ENCODE measurements at regions not wholly inside any gene's neighbourhood (a gene's known extent, or its start where the extent isn't known, plus 50 kb on each side); places are given as distances from the start of the nearest gene placed in this dataset.
"Not testable (repeated sequence)": the region's sequence is repeated elsewhere in the genome, so short reads cannot be mapped to it uniquely, and the experiment has no call there.

- not testable (repeated sequence) for H2BK12ac ChIP-seq (ENCODE audit: low read length in 2 of 2); H3K4me2 ChIP-seq (ENCODE audit: low read length, poor library complexity, severe bottlenecking); H3K14ac ChIP-seq (ENCODE audit: low read length in 2 of 2); H3K23ac ChIP-seq (ENCODE audit: low read length in 2 of 2); H4K8ac ChIP-seq (ENCODE audit: low read length); H3K27me3 ChIP-seq (ENCODE audit: control insufficient read depth in 1 of 2, insufficient read depth in 1 of 2, low read length in 2 of 2); H3K18ac ChIP-seq (ENCODE audit: low read depth in 1 of 2, low read length in 2 of 2); H4K91ac ChIP-seq (ENCODE audit: low read length); H3K4me3 ChIP-seq (ENCODE audit: insufficient read depth in 1 of 2, low read depth in 1 of 2, low read length in 2 of 2); H3K79me1 ChIP-seq (replicated peaks; ENCODE audit: low read length, poor library complexity, severe bottlenecking); H2BK15ac ChIP-seq (ENCODE audit: low read depth, poor library complexity, severe bottlenecking); DNase-seq; H2AK5ac ChIP-seq (ENCODE audit: low read length, severe bottlenecking); H3K9me3 ChIP-seq (ENCODE audit: control insufficient read depth, low read length); H3K9ac ChIP-seq (ENCODE audit: low read length); H3K4ac ChIP-seq (ENCODE audit: low read depth in 1 of 2, low read length in 2 of 2); H2BK120ac ChIP-seq (ENCODE audit: low read depth, low read length); H3K27ac ChIP-seq (ENCODE audit: low read length, poor library complexity, severe bottlenecking); H2BK5ac ChIP-seq (ENCODE audit: low read depth, low read length, poor library complexity, severe bottlenecking); H2AFZ ChIP-seq (ENCODE audit: low read depth, low read length); H3K36me3 ChIP-seq (ENCODE audit: control insufficient read depth in 1 of 2, insufficient read depth in 2 of 2, low read depth in 1 of 2, low read length in 2 of 2); H3K4me1 ChIP-seq (ENCODE audit: control insufficient read depth, insufficient read depth, low read depth, low read length)
- WGBS = 97% methylated on average over 4 of the region's 5 CpGs
Measured at GRCh38 chr6:142016666-142017065, 116.1 kb upstream of the GJE1 start.

DNA sequence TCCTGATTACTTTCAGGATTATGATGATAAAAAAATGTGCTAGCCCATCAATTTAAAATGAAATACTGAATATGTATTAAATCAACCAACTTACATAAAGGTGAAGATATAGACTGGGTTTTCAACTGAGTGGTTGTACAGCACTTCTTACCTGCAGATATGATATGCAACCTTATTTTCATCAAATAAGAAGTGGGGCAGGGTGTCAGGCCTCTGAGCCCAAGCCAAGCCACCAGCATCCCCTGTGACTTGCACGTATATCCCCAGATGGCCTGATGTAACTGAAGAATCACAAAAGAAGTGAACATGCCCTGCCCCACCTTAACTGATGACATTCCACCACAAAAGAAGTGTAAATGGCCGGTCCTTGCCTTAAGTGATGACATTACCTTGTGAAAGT lies 117.3 kb upstream of the GJE1 start:
- not testable (repeated sequence) for H3K4me1 ChIP-seq (ENCODE audit: control insufficient read depth, insufficient read depth, low read depth, low read length); H4K8ac ChIP-seq (ENCODE audit: low read length); H3K27me3 ChIP-seq (ENCODE audit: control insufficient read depth in 1 of 2, insufficient read depth in 1 of 2, low read length in 2 of 2); H3K23ac ChIP-seq (ENCODE audit: low read length in 2 of 2); H2AK5ac ChIP-seq (ENCODE audit: low read length, severe bottlenecking); DNase-seq; H3K4ac ChIP-seq (ENCODE audit: low read depth in 1 of 2, low read length in 2 of 2); H2BK15ac ChIP-seq (ENCODE audit: low read depth, poor library complexity, severe bottlenecking); H2AFZ ChIP-seq (ENCODE audit: low read depth, low read length); H3K4me3 ChIP-seq (ENCODE audit: insufficient read depth in 1 of 2, low read depth in 1 of 2, low read length in 2 of 2); H2BK12ac ChIP-seq (ENCODE audit: low read length in 2 of 2); H2BK120ac ChIP-seq (ENCODE audit: low read depth, low read length); H3K4me2 ChIP-seq (ENCODE audit: low read length, poor library complexity, severe bottlenecking); H4K91ac ChIP-seq (ENCODE audit: low read length); H2BK5ac ChIP-seq (ENCODE audit: low read depth, low read length, poor library complexity, severe bottlenecking); H3K14ac ChIP-seq (ENCODE audit: low read length in 2 of 2); H3K79me1 ChIP-seq (replicated peaks; ENCODE audit: low read length, poor library complexity, severe bottlenecking); H3K18ac ChIP-seq (ENCODE audit: low read depth in 1 of 2, low read length in 2 of 2); H3K9me3 ChIP-seq (ENCODE audit: control insufficient read depth, low read length); H3K36me3 ChIP-seq (ENCODE audit: control insufficient read depth in 1 of 2, insufficient read depth in 2 of 2, low read depth in 1 of 2, low read length in 2 of 2)
- Histone ChIP-seq H3K9ac (ENCODE audit: low read length) (peak overlapping the region; percentile 89), H3K27ac (ENCODE audit: low read length, poor library complexity, severe bottlenecking) (peak overlapping the region; percentile 10)
- WGBS = 42% methylated on average over 2 of the region's 2 CpGs

DNA sequence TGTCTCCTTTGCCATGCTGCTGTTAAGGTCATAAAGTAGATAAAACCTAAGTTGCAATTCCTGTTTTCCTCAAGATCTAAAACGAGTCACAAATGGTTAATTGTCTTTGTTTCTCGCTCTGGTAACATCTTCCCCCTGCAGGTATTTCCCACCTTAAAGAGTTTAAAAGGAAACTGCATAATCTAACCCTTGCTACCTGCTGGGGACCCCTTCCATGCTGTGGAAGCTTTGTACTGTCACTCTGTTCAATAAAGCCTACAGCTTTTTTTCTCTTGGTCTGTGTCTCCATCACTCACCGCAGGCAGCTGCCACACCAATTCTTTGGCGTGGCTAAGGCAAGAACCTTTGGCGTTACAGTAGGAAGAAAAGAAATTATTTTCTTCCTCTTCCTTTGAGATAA lies 117.7 kb upstream of the GJE1 start:
- no peak overlapping the region for H3K4me2 ChIP-seq (ENCODE audit: low read length, poor library complexity, severe bottlenecking)
- no peak overlapping the region for H3K4ac ChIP-seq (ENCODE audit: low read depth in 1 of 2, low read length in 2 of 2)
- H2AK5ac ChIP-seq (ENCODE audit: low read length, severe bottlenecking) = no peak overlapping the region
- peak overlapping the region; percentile 69 for H2BK15ac ChIP-seq (ENCODE audit: low read depth, poor library complexity, severe bottlenecking)
- no peaks in the 10 kb centered on the region for H3K79me1 ChIP-seq (replicated peaks; ENCODE audit: low read length, poor library complexity, severe bottlenecking)
- H2BK12ac ChIP-seq (ENCODE audit: low read length in 2 of 2) = peak overlapping the region in 1 of 2 experiments; percentile 39
- no peak overlapping the region for H3K23ac ChIP-seq (ENCODE audit: low read length in 2 of 2)
- H3K9me3 ChIP-seq (ENCODE audit: control insufficient read depth, low read length) = no peaks in the 10 kb centered on the region
- peak overlapping the region; percentile 73 for H2BK5ac ChIP-seq (ENCODE audit: low read depth, low read length, poor library complexity, severe bottlenecking)
- no peaks in the 10 kb centered on the region for H3K27me3 ChIP-seq (ENCODE audit: control insufficient read depth in 1 of 2, insufficient read depth in 1 of 2, low read length in 2 of 2)
- H3K14ac ChIP-seq (ENCODE audit: low read length in 2 of 2) = no peak overlapping the region
- H3K4me3 ChIP-seq (ENCODE audit: insufficient read depth in 1 of 2, low read depth in 1 of 2, low read length in 2 of 2) = peak overlapping the region in 1 of 2 experiments; percentile 45
- no peak overlapping the region for H4K91ac ChIP-seq (ENCODE audit: low read length)
- H3K18ac ChIP-seq (ENCODE audit: low read depth in 1 of 2, low read length in 2 of 2) = peak overlapping the region in 1 of 2 experiments; percentile 79
- no peak overlapping the region for H4K8ac ChIP-seq (ENCODE audit: low read length)
- H2AFZ ChIP-seq (ENCODE audit: low read depth, low read length) = no peak overlapping the region
- H3K9ac ChIP-seq (ENCODE audit: low read length) = peak overlapping the region; percentile 89
- H2BK120ac ChIP-seq (ENCODE audit: low read depth, low read length) = peak overlapping the region; percentile 49
- H3K27ac ChIP-seq (ENCODE audit: low read length, poor library complexity, severe bottlenecking) = peak overlapping the region; percentile 93
- peaks cover 1% of the 10 kb centered on the region for H3K4me1 ChIP-seq (ENCODE audit: control insufficient read depth, insufficient read depth, low read depth, low read length)
- no peaks in the 10 kb centered on the region for H3K36me3 ChIP-seq (ENCODE audit: control insufficient read depth in 1 of 2, insufficient read depth in 2 of 2, low read depth in 1 of 2, low read length in 2 of 2)
- peak; percentile 14 for DNase-seq
- 0% methylated on average over 4 of the region's 5 CpGs for WGBS

- peak overlapping the region; percentile 93 for H3K27ac ChIP-seq (ENCODE audit: low read length, poor library complexity, severe bottlenecking)
- H4K8ac ChIP-seq (ENCODE audit: low read length) = no peak overlapping the region
- H2AK5ac ChIP-seq (ENCODE audit: low read length, severe bottlenecking) = no peak overlapping the region
- peak overlapping the region; percentile 89 for H3K9ac ChIP-seq (ENCODE audit: low read length)
- 0% methylated on average over 5 of the region's 6 CpGs for WGBS
- peaks cover 1% of the 10 kb centered on the region for H3K4me1 ChIP-seq (ENCODE audit: control insufficient read depth, insufficient read depth, low read depth, low read length)
- no peak overlapping the region for H2BK12ac ChIP-seq (ENCODE audit: low read length in 2 of 2)
- H4K91ac ChIP-seq (ENCODE audit: low read length) = no peak overlapping the region
- no peaks in the 10 kb centered on the region for H3K27me3 ChIP-seq (ENCODE audit: control insufficient read depth in 1 of 2, insufficient read depth in 1 of 2, low read length in 2 of 2)
- no peak overlapping the region for H3K23ac ChIP-seq (ENCODE audit: low read length in 2 of 2)
- no peak overlapping the region for H3K14ac ChIP-seq (ENCODE audit: low read length in 2 of 2)
- H3K4me3 ChIP-seq (ENCODE audit: insufficient read depth in 1 of 2, low read depth in 1 of 2, low read length in 2 of 2) = peak overlapping the region in 1 of 2 experiments; percentile 45
- H3K36me3 ChIP-seq (ENCODE audit: control insufficient read depth in 1 of 2, insufficient read depth in 2 of 2, low read depth in 1 of 2, low read length in 2 of 2) = no peaks in the 10 kb centered on the region
- H2BK15ac ChIP-seq (ENCODE audit: low read depth, poor library complexity, severe bottlenecking) = no peak overlapping the region
- no peaks in the 10 kb centered on the region for H3K79me1 ChIP-seq (replicated peaks; ENCODE audit: low read length, poor library complexity, severe bottlenecking)
- H2BK5ac ChIP-seq (ENCODE audit: low read depth, low read length, poor library complexity, severe bottlenecking) = peak overlapping the region; percentile 57
- H3K9me3 ChIP-seq (ENCODE audit: control insufficient read depth, low read length) = no peaks in the 10 kb centered on the region
- no peak overlapping the region for H2BK120ac ChIP-seq (ENCODE audit: low read depth, low read length)
- H3K4me2 ChIP-seq (ENCODE audit: low read length, poor library complexity, severe bottlenecking) = peak overlapping the region; percentile 50
- H3K18ac ChIP-seq (ENCODE audit: low read depth in 1 of 2, low read length in 2 of 2) = no peak overlapping the region
- peak; percentile 87 for DNase-seq
- no peak overlapping the region for H3K4ac ChIP-seq (ENCODE audit: low read depth in 1 of 2, low read length in 2 of 2)
- H2AFZ ChIP-seq (ENCODE audit: low read depth, low read length) = no peak overlapping the region
Measured at GRCh38 chr6:142014515-142014914, 118.2 kb upstream of the GJE1 start.
